K562 (cell line): ENCODE measurements at regions not wholly inside any gene's neighbourhood (a gene's known extent, or its start where the extent isn't known, plus 50 kb on each side); places are given as distances from the start of the nearest gene placed in this dataset.

Experiments
- ATAC-seq: fragments of 200-7000 bp; cut with Tn5 transposase; 3 replicates; pipeline ENCODE4 v1.9.1; 2020; ENCODE audit warnings: moderate library complexity
- BruUV-seq: library from RNA; stranded (reverse); fragments of 400-500 nt; replicated peaks from 2 replicates; lab custom pipeline; 2021; lab: Mats Ljungman, UMichigan
- CTCF ChIA-PET: fragments of 300-600 bp; formaldehyde crosslinking; extraction: SDS; loops from one replicate; lab custom pipeline; 2021; ENCODE audit warnings: low intra/inter-chr PET ratio; lab: Yijun Ruan, JAX
- POLR2A ChIA-PET: fragments of 300-600, 350-650 bp; sonication (Branson Sonifier 250); formaldehyde crosslinking; extraction: SDS; loops from one replicate; lab custom pipeline; 2021; ENCODE audit warnings: antibody characterized with exemption, inconsistent platforms; lab: Yijun Ruan, JAX
- DNase-seq, 4 experiments: peaks; one replicate each; pipeline versions ENCODE4 v3.0.0 to v3.0.0-alpha.2; 2011 to 2018; ENCODE audit warnings: low spot score in 3 of 4, mixed read lengths in 3 of 4; ENCODE audit errors: extremely low read depth in 1 of 4
- FAIRE-seq: peaks from 2 replicates; lab custom pipeline; 2011; peaks lifted over from hg19 to GRCh38; lab: Jason Lieb, UNC
- H2AFZ ChIP-seq: 2 replicates; pipeline ENCODE4 v1.6.0; 2011; ENCODE audit warnings: low read depth, low read length, control low read depth, inconsistent platforms
- H3K27ac ChIP-seq: fragments of 200-600 bp; 3 replicates; pipeline ENCODE4 v1.8.0; 2011; ENCODE audit warnings: low read depth, mild to moderate bottlenecking, control low read depth, inconsistent platforms, low read length, moderate library complexity, mixed read lengths; ENCODE audit errors: extremely low read depth
- H3K27me3 ChIP-seq, 2 experiments: fragments of 300-600 bp in 1 of 2; 2 replicates in 1 of 2; 3 replicates in 1 of 2; pipeline versions ENCODE4 v1.6.0 to v1.8.0; 2011; ENCODE audit warnings: inconsistent platforms in 2 of 2, low read length in 2 of 2, mild to moderate bottlenecking in 1 of 2, mixed read lengths in 1 of 2, moderate library complexity in 1 of 2; ENCODE audit not compliant: control insufficient read depth in 2 of 2, insufficient read depth in 2 of 2
- H3K36me3 ChIP-seq: fragments of 300-600 bp; 3 replicates; pipeline ENCODE4 v1.8.0; 2011; ENCODE audit warnings: mild to moderate bottlenecking, low read length, inconsistent platforms; ENCODE audit not compliant: control insufficient read depth, insufficient read depth
- H3K4me1 ChIP-seq, 2 experiments: fragments of 200-600 bp in 1 of 2; replicated peaks in 1 of 2; 2 replicates in 1 of 2; 3 replicates in 1 of 2; pipeline versions ENCODE4 v1.5.1 to v1.8.0; 2011; ENCODE audit warnings: inconsistent platforms in 2 of 2, low read length in 2 of 2, mild to moderate bottlenecking in 1 of 2, mixed read lengths in 1 of 2, moderate library complexity in 1 of 2; ENCODE audit not compliant: control insufficient read depth in 2 of 2, insufficient read depth in 2 of 2
- H3K4me2 ChIP-seq: 2 replicates; pipeline ENCODE4 v1.6.1; 2011; ENCODE audit warnings: low read length, control low read depth, inconsistent platforms, mixed read lengths; ENCODE audit not compliant: insufficient read depth
- H3K4me3 ChIP-seq: fragments of 200-600 bp; sonication (generic), shearing (Covaris generic); 2 replicates; pipeline ENCODE4 v1.5.1; 2016; ENCODE audit warnings: control low read depth, inconsistent platforms
- H3K79me2 ChIP-seq: fragments of 200-600 bp; 3 replicates; pipeline ENCODE4 v1.8.0; 2011; ENCODE audit warnings: low read length, inconsistent platforms; ENCODE audit not compliant: control insufficient read depth, insufficient read depth
- H3K9ac ChIP-seq, 2 experiments: 2 replicates each; pipeline versions ENCODE4 v1.6.0 to v1.6.1; 2011; ENCODE audit warnings: low read depth in 2 of 2, low read length in 2 of 2, control low read depth in 1 of 2, inconsistent platforms in 1 of 2, mild to moderate bottlenecking in 1 of 2, mixed read lengths in 1 of 2; ENCODE audit not compliant: insufficient read depth in 1 of 2
- H3K9me1 ChIP-seq: one replicate; pipeline ENCODE4 v1.6.0; 2011; ENCODE audit warnings: inconsistent platforms, mild to moderate bottlenecking, low read length, moderate library complexity; ENCODE audit not compliant: control insufficient read depth, insufficient read depth
- H3K9me3 ChIP-seq: replicated peaks from 2 replicates; pipeline ENCODE4 v1.5.1; 2011; ENCODE audit warnings: low read depth, low read length, inconsistent platforms; ENCODE audit not compliant: control insufficient read depth, insufficient read depth
- H4K20me1 ChIP-seq: replicated peaks from 2 replicates; pipeline ENCODE4 v1.6.1; 2011; ENCODE audit warnings: low read length, inconsistent platforms, mixed read lengths; ENCODE audit not compliant: control insufficient read depth, insufficient read depth
- BHLHE40 ChIP-seq: IDR thresholded peaks from 2 replicates; pipeline ENCODE4 v1.6.1; 2011; ENCODE audit warnings: low read length, improper control_type of control experiment
- BRD9 ChIP-seq: fragments of 450-650 bp; IDR thresholded peaks from 2 replicates; pipeline ENCODE4 v1.6.1; 2018; ENCODE audit warnings: low read depth; ENCODE audit not compliant: partially characterized antibody
- CEBPG ChIP-seq, 3 experiments: fragments of 200-800 bp in 1 of 3; sonication (Bioruptor generic) in 1 of 3; sonication (generic) in 1 of 3; formaldehyde crosslinking in 1 of 3; IDR thresholded peaks in 2 of 3; conservative IDR thresholded peaks in 1 of 3; 2 replicates each; pipeline versions ENCODE4 v1.6.1 to v1.8.0; 2016 to 2022; ENCODE audit warnings: missing compliant biosample characterization in 2 of 3, missing genetic modification characterization in 2 of 3, mild to moderate bottlenecking in 1 of 3, missing genetic modification reagents in 1 of 3
- ESRRB ChIP-seq: fragments of 250-450 bp; sonication (Bioruptor Pico); IDR thresholded peaks from 2 replicates; pipeline ENCODE4 v1.5.0; 2020; ENCODE audit warnings: mild to moderate bottlenecking, moderate library complexity, borderline replicate concordance
- HNRNPUL1 ChIP-seq: fragments of 200-400 bp; formaldehyde crosslinking; IDR thresholded peaks from 2 replicates; pipeline ENCODE4 v1.6.1; 2017; ENCODE audit warnings: low read length
- NFIC ChIP-seq: fragments of 450-650 bp; IDR thresholded peaks from 2 replicates; pipeline ENCODE4 v1.6.1; 2017; ENCODE audit warnings: mild to moderate bottlenecking, inconsistent platforms
- PURB ChIP-seq: sonication (generic); formaldehyde crosslinking; IDR thresholded peaks from 2 replicates; pipeline ENCODE4 v1.9.0; 2021; ENCODE audit warnings: low read depth, mild to moderate bottlenecking, missing genetic modification reagents
- RBM15 ChIP-seq: fragments of 200-400 bp; formaldehyde crosslinking; IDR thresholded peaks from 2 replicates; pipeline ENCODE4 v1.6.1; 2018; ENCODE audit warnings: mild to moderate bottlenecking, low read length, moderate library complexity; ENCODE audit not compliant: insufficient read depth
- U2AF1 ChIP-seq: fragments of 200-400 bp; formaldehyde crosslinking; optimal IDR thresholded peaks from 2 replicates; pipeline ENCODE3; 2017; ENCODE audit warnings: mild to moderate bottlenecking, low read depth, low read length, moderate library complexity
- ZBTB5 ChIP-seq: fragments of 450-650 bp; IDR thresholded peaks from 2 replicates; pipeline ENCODE4 v1.6.1; 2017; ENCODE audit warnings: antibody characterized with exemption
- ZNF134 ChIP-seq: fragments of 250-450 bp; sonication (Bioruptor Pico); conservative IDR thresholded peaks from 2 replicates; pipeline ENCODE4 v1.4.0; 2020
- ZNF175 ChIP-seq: fragments of 200-800 bp; sonication (Bioruptor generic); IDR thresholded peaks from 2 replicates; pipeline ENCODE4 v1.6.1; 2016; ENCODE audit warnings: low read depth, mild to moderate bottlenecking, missing genetic modification characterization, missing compliant biosample characterization
- ZNF24 ChIP-seq: fragments of 450-650 bp; IDR thresholded peaks from 2 replicates; pipeline ENCODE4 v1.6.1; 2016
- ZNF695 ChIP-seq: fragments of 450-650 bp; formaldehyde crosslinking; IDR thresholded peaks from 2 replicates; pipeline ENCODE4 v1.4.0; 2020; ENCODE audit warnings: mild to moderate bottlenecking, moderate library complexity
- ZNF780A ChIP-seq: fragments of 250-450 bp; sonication (Bioruptor Pico); IDR thresholded peaks from 2 replicates; pipeline ENCODE4 v1.5.0; 2021; ENCODE audit warnings: mild to moderate bottlenecking
- ZNF79 ChIP-seq: fragments of 250-450 bp; sonication (Bioruptor Pico); IDR thresholded peaks from 2 replicates; pipeline ENCODE4 v1.4.0; 2020; ENCODE audit warnings: low read depth, mild to moderate bottlenecking, moderate library complexity
- ZSCAN29 ChIP-seq: fragments of 450-650 bp; IDR thresholded peaks from 2 replicates; pipeline ENCODE4 v1.6.1; 2017
- in situ Hi-C: fragments of 300-500 bp; cut with MboI; formaldehyde crosslinking; loops from 4 replicates; pipeline ENCODE4 v1.15.0; 2018; ENCODE audit warnings: inconsistent platforms, mixed read lengths
- intact Hi-C: fragments of 100-400 bp; cut with micrococcal nuclease; formaldehyde crosslinking; loops from 2 replicates; pipeline ENCODE4 v1.14.2; 2022

- no TSS peak for BruUV-seq
- H3K9me1 ChIP-seq, result no peaks in the 10 kb centered on the region
- no peaks in the 10 kb centered on the region for H4K20me1 ChIP-seq
- ChIA-PET POLR2A (no interaction called here), CTCF (no interaction called here)
- no peak overlapping the region for H3K9ac ChIP-seq
- in situ Hi-C loops, result no loop called here
- no peaks in the 10 kb centered on the region for H3K79me2 ChIP-seq
- no peak overlapping the region for H2AFZ ChIP-seq
- DNase-seq, result no peak
- no peaks in the 10 kb centered on the region for H3K36me3 ChIP-seq
- H3K4me3 ChIP-seq, result no peak overlapping the region
- H3K4me2 ChIP-seq, result no peak overlapping the region
- no peaks in the 10 kb centered on the region for H3K4me1 ChIP-seq
- ATAC-seq, result no peak
- no peak for FAIRE-seq
- no peak overlapping the region for H3K27ac ChIP-seq
- no peak for TF ChIP-seq ZNF695 (CRISPR knock-in tag)
- TF ChIP-seq RBM15, result no peak
- no peak for TF ChIP-seq ZNF780A (CRISPR knock-in tag)
- TF ChIP-seq PURB (CRISPR knock-in tag), result no peak
- no peak for TF ChIP-seq BRD9
- TF ChIP-seq ZSCAN29, result no peak
- TF ChIP-seq ESRRB (CRISPR knock-in tag), result no peak
- no peak for TF ChIP-seq CEBPG (CRISPR knock-in tag; IDR thresholded peaks at IDR 0.05)
- no peak for TF ChIP-seq CEBPG (tag; conservative IDR thresholded peaks at IDR 0.05 in 1 of 2, IDR thresholded peaks at IDR 0.05 in 1 of 2)
- TF ChIP-seq ZNF24, result no peak
- no peak for TF ChIP-seq NFIC
- no peak for TF ChIP-seq ZNF79 (CRISPR knock-in tag)
- no peak for TF ChIP-seq HNRNPUL1
- TF ChIP-seq U2AF1, result no peak
- no peak for TF ChIP-seq ZNF134 (CRISPR knock-in tag)
- no peak for TF ChIP-seq BHLHE40
- TF ChIP-seq ZNF175 (CRISPR knock-in tag), result no peak
- no peak for TF ChIP-seq ZBTB5
- no peaks in the 10 kb centered on the region for H3K9me3 ChIP-seq
- intact Hi-C loops, result no loop called here
- no peaks in the 10 kb centered on the region for H3K27me3 ChIP-seq
Measured at GRCh38 chrX:11992271-11992670, 146.0 kb upstream of the FRMPD4 start.
